Breast epithelium (tissue), 4 donors: ENCODE measurements at regions not wholly inside any gene's neighbourhood (a gene's known extent, or its start where the extent isn't known, plus 50 kb on each side); places are given as distances from the start of the nearest gene placed in this dataset.

Source experiments
- DNase-seq, 2 donors: peaks; one replicate each; pipeline ENCODE4 v3.0.0-alpha.2; 2019; ENCODE audit warnings: low spot score in 2 of 2
- H3K27ac ChIP-seq, 2 donors: fragments of 200-600 bp; sonication (generic) in 1 of 2; one replicate each; pipeline ENCODE4 v1.5.1; 2016 to 2019; ENCODE audit warnings: mild to moderate bottlenecking in 1 of 2
- H3K27me3 ChIP-seq, 2 donors: fragments of 200-600 bp; sonication (generic) in 1 of 2; one replicate each; pipeline versions ENCODE4 v1.5.1 to v1.6.0; 2017 to 2019; ENCODE audit warnings: control low read depth in 1 of 2, mild to moderate bottlenecking in 1 of 2
- H3K36me3 ChIP-seq: fragments of 200-600 bp; one replicate; pipeline ENCODE4 v1.5.1; 2019
- H3K4me1 ChIP-seq, 2 donors: fragments of 200-600 bp; sonication (generic); one replicate each; pipeline ENCODE4 v1.5.1; 2016 to 2019; ENCODE audit warnings: control low read depth in 1 of 2
- H3K4me3 ChIP-seq, 3 donors: fragments of 200-600 bp; sonication (generic); 1 replicate in 2 of 3; 2 replicates in 1 of 3; pipeline ENCODE4 v1.5.1; 2016 to 2019; ENCODE audit warnings: mild to moderate bottlenecking in 3 of 3, moderate library complexity in 2 of 3
- H3K9me3 ChIP-seq, 2 donors: fragments of 200-600 bp; sonication (generic) in 1 of 2; one replicate each; pipeline ENCODE4 v1.5.1; 2016 to 2019; ENCODE audit warnings: control low read depth in 1 of 2
- POLR2A ChIP-seq: fragments of 450-650 bp; IDR thresholded peaks from one replicate; pipeline ENCODE4 v1.6.1; 2016; ENCODE audit warnings: antibody characterized with exemption, mild to moderate bottlenecking, moderate library complexity
- POLR2AphosphoS5 ChIP-seq, 3 donors: sonication (generic); formaldehyde crosslinking; IDR thresholded peaks; one replicate each; pipeline ENCODE4 v1.6.1; 2017; ENCODE audit warnings: antibody characterized with exemption in 3 of 3
- intact Hi-C: fragments of 100-400 bp; cut with DNase I; formaldehyde crosslinking; loops from one replicate; pipeline ENCODE4 v1.15.1; 2023; ENCODE audit warnings: low total_unique reads
- TF ChIP-seq, protein P1 (sequence below), 3 donors: fragments of 450-650 bp; IDR thresholded peaks; one replicate each; pipeline ENCODE4 v1.5.1; 2016 to 2017; ENCODE audit warnings: antibody characterized with exemption in 3 of 3, mild to moderate bottlenecking in 3 of 3, moderate library complexity in 3 of 3

DNA sequence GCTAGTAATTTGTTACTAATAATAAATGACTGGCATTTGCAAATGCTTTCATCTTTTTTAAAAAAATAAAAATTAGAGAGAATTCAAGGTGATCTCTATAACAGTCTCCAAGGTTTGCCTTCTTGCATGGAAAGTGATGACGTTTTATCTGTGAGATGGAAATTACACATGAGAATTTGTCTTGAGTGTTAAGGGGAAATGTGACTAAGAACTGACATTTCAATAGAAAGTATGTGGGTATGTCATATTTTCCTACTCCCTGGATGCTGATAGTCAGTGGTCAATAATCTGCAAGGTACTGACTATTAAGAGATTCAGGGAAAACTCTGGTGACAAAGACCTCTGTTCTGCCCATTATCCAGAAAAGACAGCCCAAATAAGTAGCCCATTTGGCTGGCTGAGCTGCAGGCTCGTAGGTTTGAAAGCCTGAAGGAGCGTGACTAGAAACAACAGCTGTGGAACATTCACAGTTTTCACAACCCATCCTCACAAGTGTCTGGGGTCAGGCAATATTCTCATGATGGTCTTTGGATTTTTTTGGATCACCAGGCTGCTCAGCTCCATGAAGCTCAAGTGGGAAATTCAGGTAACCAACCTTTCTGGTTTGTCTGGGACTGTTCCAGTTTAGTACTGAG is 49.7 kb upstream of the WSCD1 start:
- Histone ChIP-seq H3K27ac (no peak overlapping the region), H3K9me3 (no peaks in the 10 kb centered on the region), H3K4me1 (no peaks in the 10 kb centered on the region), H3K27me3 (peaks cover 0 to 39% of the 10 kb centered on the region in 2 donors), H3K4me3 (no peak overlapping the region), H3K36me3 (no peaks in the 10 kb centered on the region)
- DNase-seq = no peak
- TF ChIP-seq POLR2AphosphoS5 (IDR thresholded peaks at IDR 0.05) (no peak), POLR2A (no peak)
- TF ChIP-seq, protein P1, sequence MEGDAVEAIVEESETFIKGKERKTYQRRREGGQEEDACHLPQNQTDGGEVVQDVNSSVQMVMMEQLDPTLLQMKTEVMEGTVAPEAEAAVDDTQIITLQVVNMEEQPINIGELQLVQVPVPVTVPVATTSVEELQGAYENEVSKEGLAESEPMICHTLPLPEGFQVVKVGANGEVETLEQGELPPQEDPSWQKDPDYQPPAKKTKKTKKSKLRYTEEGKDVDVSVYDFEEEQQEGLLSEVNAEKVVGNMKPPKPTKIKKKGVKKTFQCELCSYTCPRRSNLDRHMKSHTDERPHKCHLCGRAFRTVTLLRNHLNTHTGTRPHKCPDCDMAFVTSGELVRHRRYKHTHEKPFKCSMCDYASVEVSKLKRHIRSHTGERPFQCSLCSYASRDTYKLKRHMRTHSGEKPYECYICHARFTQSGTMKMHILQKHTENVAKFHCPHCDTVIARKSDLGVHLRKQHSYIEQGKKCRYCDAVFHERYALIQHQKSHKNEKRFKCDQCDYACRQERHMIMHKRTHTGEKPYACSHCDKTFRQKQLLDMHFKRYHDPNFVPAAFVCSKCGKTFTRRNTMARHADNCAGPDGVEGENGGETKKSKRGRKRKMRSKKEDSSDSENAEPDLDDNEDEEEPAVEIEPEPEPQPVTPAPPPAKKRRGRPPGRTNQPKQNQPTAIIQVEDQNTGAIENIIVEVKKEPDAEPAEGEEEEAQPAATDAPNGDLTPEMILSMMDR (IDR thresholded peaks at IDR 0.05) = no peak
- intact Hi-C loops = no loop called here
